H1 (cell line): ENCODE measurements at regions not wholly inside any gene's neighbourhood (a gene's known extent, or its start where the extent isn't known, plus 50 kb on each side); places are given as distances from the start of the nearest gene placed in this dataset.

Experiments used
- CTCF ChIA-PET: fragments of 300-600 bp; sonication (Branson Sonifier 250); formaldehyde crosslinking; loops from one replicate; lab custom pipeline; 2021; ENCODE audit not compliant: partially characterized antibody; lab: Charles Lee
- POLR2A ChIA-PET: fragments of 300-600 bp; sonication (Branson Sonifier 250); formaldehyde crosslinking; loops from one replicate; lab custom pipeline; 2021; ENCODE audit warnings: inconsistent platforms; ENCODE audit not compliant: partially characterized antibody; lab: Charles Lee
- DNase-seq, 2 experiments: peaks; one replicate each; pipeline versions ENCODE4 v3.0.0 to v3.0.0-alpha.2; 2010 to 2022; ENCODE audit warnings: low spot score in 2 of 2, low read depth in 1 of 2, mixed read lengths in 1 of 2
- FAIRE-seq: peaks from 2 replicates; lab custom pipeline; 2011; peaks lifted over from hg19 to GRCh38; lab: Jason Lieb, UNC
- H2AFZ ChIP-seq: 2 replicates; pipeline ENCODE4 v1.8.1; 2012; ENCODE audit warnings: low read length, inconsistent platforms
- H2AK5ac ChIP-seq: 2 replicates; pipeline ENCODE4 v1.6.1; 2013; ENCODE audit warnings: low read depth, low read length
- H2BK120ac ChIP-seq: replicated peaks from 2 replicates; pipeline ENCODE3; 2013; ENCODE audit warnings: low read depth, low read length, inconsistent platforms
- H2BK12ac ChIP-seq: 2 replicates; pipeline ENCODE4 v1.6.1; 2013; ENCODE audit warnings: low read depth, low read length
- H2BK15ac ChIP-seq: 2 replicates; pipeline ENCODE4 v1.6.1; 2013; ENCODE audit warnings: low read length
- H2BK20ac ChIP-seq: 2 replicates; pipeline ENCODE4 v1.6.1; 2013; ENCODE audit warnings: low read length
- H2BK5ac ChIP-seq: 2 replicates; pipeline ENCODE4 v1.6.1; 2013; ENCODE audit warnings: low read depth, low read length
- H3K14ac ChIP-seq: 2 replicates; pipeline ENCODE4 v1.6.1; 2013; ENCODE audit warnings: inconsistent platforms; ENCODE audit not compliant: insufficient read length
- H3K18ac ChIP-seq: 2 replicates; pipeline ENCODE4 v1.6.1; 2013; ENCODE audit warnings: low read length; ENCODE audit errors: extremely low read depth
- H3K23ac ChIP-seq: 2 replicates; pipeline ENCODE4 v1.6.1; 2013; ENCODE audit warnings: inconsistent platforms; ENCODE audit not compliant: insufficient read length
- H3K23me2 ChIP-seq: 2 replicates; pipeline ENCODE4 v1.6.1; 2013; ENCODE audit warnings: low read depth, low read length
- H3K27ac ChIP-seq: 2 replicates; pipeline ENCODE4 v1.6.1; 2011; ENCODE audit warnings: low read depth, low read length, inconsistent platforms
- H3K27me3 ChIP-seq, 4 experiments: replicated peaks in 1 of 4; 1 replicate in 1 of 4; 2 replicates in 3 of 4; pipeline versions ENCODE4 v1.6.1 to v1.8.1; 2011 to 2013; ENCODE audit warnings: low read length in 3 of 4, mild to moderate bottlenecking in 3 of 4, inconsistent platforms in 2 of 4, mixed read lengths in 2 of 4, moderate library complexity in 1 of 4; ENCODE audit not compliant: control insufficient read depth in 3 of 4, insufficient read depth in 3 of 4; ENCODE audit errors: extremely low read depth in 1 of 4
- H3K36me3 ChIP-seq, 4 experiments: 2 replicates each; pipeline versions ENCODE4 v1.6.1 to v1.8.1; 2011 to 2013; ENCODE audit warnings: mild to moderate bottlenecking in 4 of 4, low read length in 3 of 4, moderate library complexity in 2 of 4, control low read depth in 1 of 4, inconsistent platforms in 1 of 4; ENCODE audit not compliant: insufficient read depth in 4 of 4, control insufficient read depth in 2 of 4
- H3K4ac ChIP-seq: replicated peaks from 2 replicates; pipeline ENCODE3; 2013; ENCODE audit warnings: low read length, low read depth, mixed read lengths, inconsistent platforms; ENCODE audit not compliant: insufficient read length
- H3K4me1 ChIP-seq, 4 experiments: replicated peaks in 1 of 4; 1 replicate in 1 of 4; 2 replicates in 3 of 4; pipeline versions ENCODE4 v1.6.1 to v1.8.1; 2011 to 2013; ENCODE audit warnings: low read length in 3 of 4, inconsistent platforms in 2 of 4, mixed read lengths in 1 of 4; ENCODE audit not compliant: insufficient read depth in 4 of 4, control insufficient read depth in 3 of 4
- H3K4me2 ChIP-seq, 2 experiments: 2 replicates each; pipeline versions ENCODE4 v1.6.1 to v1.8.1; 2011 to 2013; ENCODE audit warnings: low read depth in 2 of 2, low read length in 2 of 2, control low read depth in 1 of 2, inconsistent platforms in 1 of 2, mild to moderate bottlenecking in 1 of 2; ENCODE audit not compliant: insufficient read depth in 1 of 2
- H3K4me3 ChIP-seq, 4 experiments: fragments of 200-600, 300-600 bp in 1 of 4; sonication (generic), shearing (Covaris generic), sonication (Bioruptor Twin) in 1 of 4; 2 replicates each; pipeline versions ENCODE4 v1.5.1 to v1.8.1; 2011 to 2016; ENCODE audit warnings: low read length in 4 of 4, low read depth in 3 of 4, control low read depth in 2 of 4, inconsistent platforms in 2 of 4, mild to moderate bottlenecking in 2 of 4, mixed read lengths in 1 of 4, moderate library complexity in 1 of 4; ENCODE audit not compliant: insufficient read depth in 2 of 4; ENCODE audit errors: extremely low read depth in 1 of 4
- H3K56ac ChIP-seq: replicated peaks from 2 replicates; pipeline ENCODE3; 2013; ENCODE audit warnings: low read depth, mild to moderate bottlenecking, mixed read lengths, low read length, inconsistent platforms; ENCODE audit not compliant: insufficient read length
- H3K79me1 ChIP-seq: 2 replicates; pipeline ENCODE4 v1.6.1; 2013; ENCODE audit warnings: low read depth, low read length, control low read depth
- H3K79me2 ChIP-seq, 2 experiments: 2 replicates each; pipeline versions ENCODE4 v1.6.1 to v1.8.1; 2012 to 2013; ENCODE audit warnings: low read length in 2 of 2, mild to moderate bottlenecking in 2 of 2, inconsistent platforms in 1 of 2; ENCODE audit not compliant: insufficient read depth in 2 of 2, control insufficient read depth in 1 of 2
- H3K9ac ChIP-seq, 4 experiments: replicated peaks in 1 of 4; 1 replicate in 1 of 4; 2 replicates in 3 of 4; pipeline versions ENCODE4 v1.6.1 to v1.8.1; 2011 to 2013; ENCODE audit warnings: low read depth in 3 of 4, low read length in 3 of 4, control low read depth in 2 of 4, mild to moderate bottlenecking in 2 of 4, moderate library complexity in 2 of 4, inconsistent platforms in 1 of 4; ENCODE audit errors: extremely low read depth in 1 of 4
- H3K9me3 ChIP-seq, 2 experiments: 2 replicates each; pipeline versions ENCODE4 v1.6.1 to v1.8.1; 2012 to 2013; ENCODE audit warnings: mild to moderate bottlenecking in 2 of 2, moderate library complexity in 2 of 2, control low read depth in 1 of 2, inconsistent platforms in 1 of 2, low read depth in 1 of 2, low read length in 1 of 2, mixed read lengths in 1 of 2; ENCODE audit not compliant: insufficient read depth in 2 of 2
- H4K20me1 ChIP-seq, 2 experiments: replicated peaks in 1 of 2; 2 replicates each; pipeline versions ENCODE3 to v1.8.1; 2011 to 2013; ENCODE audit warnings: inconsistent platforms in 2 of 2, low read length in 2 of 2, mild to moderate bottlenecking in 1 of 2; ENCODE audit not compliant: insufficient read depth in 2 of 2, control insufficient read depth in 1 of 2
- H4K5ac ChIP-seq: 2 replicates; pipeline ENCODE4 v1.6.1; 2013; ENCODE audit warnings: low read length, low read depth, mixed read lengths, inconsistent platforms; ENCODE audit not compliant: insufficient read length
- H4K8ac ChIP-seq: 2 replicates; pipeline ENCODE4 v1.8.0; 2013; ENCODE audit warnings: mild to moderate bottlenecking, moderate library complexity, low read length, inconsistent platforms; ENCODE audit not compliant: insufficient read depth; ENCODE audit errors: extremely low read depth
- H4K91ac ChIP-seq: replicated peaks from 2 replicates; pipeline ENCODE3; 2013; ENCODE audit warnings: low read length, mixed read lengths, inconsistent platforms; ENCODE audit not compliant: insufficient read length
- FOSL1 ChIP-seq: IDR thresholded peaks from 2 replicates; pipeline ENCODE4 v1.6.1; 2011; ENCODE audit warnings: mild to moderate bottlenecking, low read depth, low read length, moderate library complexity; ENCODE audit not compliant: insufficient read depth
- GABPA ChIP-seq: IDR thresholded peaks from 2 replicates; pipeline ENCODE4 v1.6.1; 2011; ENCODE audit warnings: mild to moderate bottlenecking, low read length, moderate library complexity, borderline replicate concordance; ENCODE audit not compliant: insufficient read depth
- POLR2A ChIP-seq, 2 experiments: IDR thresholded peaks; 1 replicate in 1 of 2; 2 replicates in 1 of 2; pipeline ENCODE4 v1.6.1; 2011; ENCODE audit warnings: low read depth in 2 of 2, low read length in 2 of 2, mild to moderate bottlenecking in 2 of 2; ENCODE audit errors: control extremely low read depth in 1 of 2
- TEAD4 ChIP-seq: IDR thresholded peaks from 2 replicates; pipeline ENCODE4 v1.6.1; 2012; ENCODE audit warnings: low read depth, low read length, inconsistent platforms, mixed read lengths
- YY1 ChIP-seq: IDR thresholded peaks from 2 replicates; pipeline ENCODE4 v1.6.1; 2011; ENCODE audit warnings: low read depth, mild to moderate bottlenecking, low read length
- WGBS, 2 experiments: shearing (Covaris generic) in 1 of 2; methylation state at CpG; one replicate each; pipeline versions ENCODE4 v1.1.6 to v1.1.7; 2013 to 2015; ENCODE audit warnings: low lambda C conversion rate in 2 of 2, mixed read lengths in 2 of 2, inconsistent platforms in 1 of 2, low coverage in 1 of 2, missing lambda C conversion rate in 1 of 2; ENCODE audit not compliant: insufficient replicate concordance in 2 of 2, insufficient coverage in 1 of 2, insufficient read length in 1 of 2; ENCODE audit errors: extremely low coverage in 1 of 2, missing lambda C conversion rate in 1 of 2; 5-methylcytosine and 5-hydroxymethylcytosine counted together

DNA sequence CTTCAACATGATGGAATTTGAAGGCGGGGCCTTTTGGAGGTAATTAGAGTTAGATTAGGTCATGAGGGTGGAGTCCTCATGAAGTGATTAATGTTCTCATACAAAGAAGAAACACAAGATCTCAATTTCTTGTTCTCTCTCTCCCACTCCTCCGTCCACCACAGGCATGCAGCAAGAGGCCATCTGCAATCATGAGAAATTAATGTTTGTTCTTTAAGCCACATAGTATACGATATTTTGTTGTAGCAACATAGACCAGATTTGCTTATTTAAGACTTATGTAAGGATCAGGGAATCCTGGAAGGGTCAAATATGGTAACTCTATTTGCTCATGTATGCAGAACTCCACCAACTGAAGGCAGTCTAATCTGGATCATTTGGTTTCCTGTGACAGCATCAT is 429.0 kb downstream of the LRIG3 start:
- H3K14ac ChIP-seq, result no peak overlapping the region
- H3K56ac ChIP-seq, result no peak overlapping the region
- H4K8ac ChIP-seq, result no peak overlapping the region
- no peak overlapping the region for H3K4ac ChIP-seq
- no peaks in the 10 kb centered on the region for H3K23me2 ChIP-seq
- FAIRE-seq, result no peak
- H3K79me2 ChIP-seq, result no peaks in the 10 kb centered on the region
- no peak overlapping the region for H2BK20ac ChIP-seq
- no peak overlapping the region for H3K9ac ChIP-seq
- no peak overlapping the region for H3K18ac ChIP-seq
- H2BK120ac ChIP-seq, result no peak overlapping the region
- no peak overlapping the region for H3K4me2 ChIP-seq
- no peak overlapping the region for H3K23ac ChIP-seq
- no peaks in the 10 kb centered on the region for H3K36me3 ChIP-seq
- 94% methylated on average over 3 of the region's 3 CpGs; no CpG with 5 or more reads in 1 of the 2 experiments for WGBS, 2 experiments
- H2BK15ac ChIP-seq, result no peak overlapping the region
- no peaks in the 10 kb centered on the region for H3K9me3 ChIP-seq
- no peak overlapping the region for H2AFZ ChIP-seq
- POLR2A ChIA-PET, result interaction anchor here (0.6 kb wide), 1 partner anchor 1238 kb away, joined by 3 read pairs; no protein-coding TSS in a partner anchor
- no peak for TF ChIP-seq GABPA
- no peak for TF ChIP-seq TEAD4
- no peak for TF ChIP-seq FOSL1
- TF ChIP-seq YY1, result no peak
- no peak for TF ChIP-seq POLR2A (IDR thresholded peaks at IDR 0.05; ENCODE audit: control extremely low read depth in 1 of 2, low read depth in 2 of 2, low read length in 2 of 2)
- no peaks in the 10 kb centered on the region for H3K27me3 ChIP-seq
- no peaks in the 10 kb centered on the region for H4K20me1 ChIP-seq
- CTCF ChIA-PET, result interaction anchor here (0.7 to 1.1 kb wide), 2 partner anchors 35 to 140 kb away, joined by 3 read pairs; no protein-coding TSS in a partner anchor
- no peak overlapping the region for H2AK5ac ChIP-seq
- no peak overlapping the region for H4K91ac ChIP-seq
- no peak overlapping the region for H3K27ac ChIP-seq
- no peaks in the 10 kb centered on the region for H3K4me1 ChIP-seq
- no peak overlapping the region for H2BK5ac ChIP-seq
- no peak for DNase-seq
- H4K5ac ChIP-seq, result no peak overlapping the region
- H2BK12ac ChIP-seq, result no peak overlapping the region
- H3K4me3 ChIP-seq, result no peak overlapping the region
- H3K79me1 ChIP-seq, result no peaks in the 10 kb centered on the region
